ENCODE measurements at regions not wholly inside any gene's neighbourhood (a gene's known extent, or its start where the extent isn't known, plus 50 kb on each side); places are given as distances from the start of the nearest gene placed in this dataset.
A peak's percentile ranks its signal among the peaks of the same experiment; 100 is the strongest.

DNA sequence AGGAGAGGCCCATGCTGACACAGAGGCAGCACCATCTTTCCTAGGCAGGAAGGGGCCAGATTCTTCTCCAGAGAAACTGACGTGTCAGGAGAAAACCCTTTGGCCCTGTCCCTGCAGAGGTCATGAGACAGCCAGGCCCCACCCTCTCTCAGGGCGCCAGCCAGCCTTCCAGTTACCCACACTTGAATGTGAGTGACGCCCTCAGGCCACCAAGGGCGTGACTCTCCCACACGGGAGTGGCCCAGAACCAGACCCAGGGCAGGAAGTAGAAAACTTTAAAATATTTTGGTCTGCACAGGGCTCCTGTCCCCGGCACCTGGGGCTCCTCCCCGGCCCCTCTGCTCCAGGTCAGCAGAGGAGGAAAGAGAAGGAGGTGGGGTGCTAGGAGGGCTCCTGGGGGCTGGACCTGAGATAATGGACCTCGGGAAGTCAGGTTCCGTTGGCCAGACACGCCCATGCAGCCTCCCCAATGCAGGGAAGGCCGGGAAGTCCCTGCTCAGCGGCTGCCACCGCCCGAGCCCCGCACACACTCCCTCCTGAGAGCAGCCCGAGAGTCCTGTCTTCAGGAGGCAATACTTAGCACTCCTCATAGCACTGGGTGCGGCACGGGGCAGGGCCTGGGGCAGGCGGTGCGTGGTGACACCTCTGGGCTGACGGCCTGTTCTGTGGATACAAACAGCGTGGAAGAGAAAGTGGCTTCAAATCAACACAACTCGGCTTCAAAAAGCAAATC, 67.0 kb upstream of the CFAP46 start:
- DNase-seq (peak; percentile 26 to 81 (median 50)), ATAC-seq (peak; percentile 40)
- Histone ChIP-seq H3K4me3 (no peak overlapping the region), H3K4me1 (peaks cover 23% of the 10 kb centered on the region), H3K9me3 (no peaks in the 10 kb centered on the region), H3K36me3 (replicated peaks in 1 of 2; ENCODE audit: insufficient read depth in 1 of 2, low read depth in 2 of 2) (no peaks in the 10 kb centered on the region), H3K27me3 (no peaks in the 10 kb centered on the region), H3K27ac (peak overlapping the region in 2 of 4 donors; percentile 59 to 77)
- WGBS, 2 donors: 24 to 43% methylated on average over 11 to 23 of the region's 23 CpGs
- intact Hi-C loops (cut with DNase I): no loop called here
- TF ChIP-seq POLR2A (IDR thresholded peaks at IDR 0.05): peak in 2 of 3 donors; percentile 37 to 48
- TF ChIP-seq, protein P1, sequence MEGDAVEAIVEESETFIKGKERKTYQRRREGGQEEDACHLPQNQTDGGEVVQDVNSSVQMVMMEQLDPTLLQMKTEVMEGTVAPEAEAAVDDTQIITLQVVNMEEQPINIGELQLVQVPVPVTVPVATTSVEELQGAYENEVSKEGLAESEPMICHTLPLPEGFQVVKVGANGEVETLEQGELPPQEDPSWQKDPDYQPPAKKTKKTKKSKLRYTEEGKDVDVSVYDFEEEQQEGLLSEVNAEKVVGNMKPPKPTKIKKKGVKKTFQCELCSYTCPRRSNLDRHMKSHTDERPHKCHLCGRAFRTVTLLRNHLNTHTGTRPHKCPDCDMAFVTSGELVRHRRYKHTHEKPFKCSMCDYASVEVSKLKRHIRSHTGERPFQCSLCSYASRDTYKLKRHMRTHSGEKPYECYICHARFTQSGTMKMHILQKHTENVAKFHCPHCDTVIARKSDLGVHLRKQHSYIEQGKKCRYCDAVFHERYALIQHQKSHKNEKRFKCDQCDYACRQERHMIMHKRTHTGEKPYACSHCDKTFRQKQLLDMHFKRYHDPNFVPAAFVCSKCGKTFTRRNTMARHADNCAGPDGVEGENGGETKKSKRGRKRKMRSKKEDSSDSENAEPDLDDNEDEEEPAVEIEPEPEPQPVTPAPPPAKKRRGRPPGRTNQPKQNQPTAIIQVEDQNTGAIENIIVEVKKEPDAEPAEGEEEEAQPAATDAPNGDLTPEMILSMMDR (IDR thresholded peaks at IDR 0.05): no peak

DNA sequence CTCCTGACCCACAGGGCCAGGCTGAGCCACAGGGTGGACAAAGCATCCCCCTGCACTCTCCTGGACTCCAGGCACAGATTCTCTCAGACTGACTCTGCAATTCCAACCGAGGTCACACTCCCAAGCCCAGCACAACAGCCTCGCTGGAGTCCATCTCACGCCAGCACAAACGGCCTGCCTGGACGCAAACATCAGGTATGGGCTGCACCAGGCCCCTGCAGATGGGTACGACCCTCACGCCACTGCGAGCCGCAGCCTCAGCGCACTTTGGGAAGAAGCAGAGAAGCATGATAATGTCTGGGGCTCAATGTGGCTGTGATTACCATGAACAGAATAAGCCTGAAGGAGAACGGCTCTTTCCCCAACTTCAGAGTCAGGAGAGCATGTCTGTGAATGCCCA, 66.4 kb upstream of the CFAP46 start:
- DNase-seq: no peak
- TF ChIP-seq POLR2A (IDR thresholded peaks at IDR 0.05): no peak
- TF ChIP-seq, protein P1 (IDR thresholded peaks at IDR 0.05): no peak
- Histone ChIP-seq H3K4me1 (peaks cover 19% of the 10 kb centered on the region), H3K9me3 (no peaks in the 10 kb centered on the region), H3K27ac (peak overlapping the region in 2 of 4 donors; percentile 59 to 77), H3K27me3 (no peaks in the 10 kb centered on the region), H3K4me3 (no peak overlapping the region), H3K36me3 (replicated peaks in 1 of 2; ENCODE audit: insufficient read depth in 1 of 2, low read depth in 2 of 2) (no peaks in the 10 kb centered on the region)
- no peak for ATAC-seq
- intact Hi-C loops (cut with DNase I): no loop called here
- WGBS, 2 donors: 68 to 86% methylated on average over 1 to 11 of the region's 11 CpGs

DNA sequence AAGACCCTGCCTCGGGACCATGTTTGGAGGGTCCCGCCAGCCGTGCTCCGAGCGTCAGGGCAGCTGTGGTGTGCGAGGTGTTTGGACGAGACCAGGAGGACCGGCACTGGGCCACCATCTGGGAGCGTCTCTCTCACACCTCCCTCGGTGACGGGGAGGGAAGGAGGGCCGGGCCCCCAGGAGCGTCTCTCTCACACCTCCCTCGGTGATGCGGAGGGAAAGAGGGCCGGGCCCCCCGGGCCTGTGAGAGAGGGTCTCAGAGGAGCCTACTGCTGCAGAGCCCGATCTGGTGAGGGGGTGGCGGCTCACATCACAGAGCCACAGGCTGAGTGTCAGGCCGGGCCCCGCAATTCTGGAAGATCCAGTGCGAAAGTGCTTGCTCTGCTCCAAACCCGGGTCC, 65.8 kb upstream of the CFAP46 start:
- Histone ChIP-seq H3K36me3 (replicated peaks in 1 of 2; ENCODE audit: insufficient read depth in 1 of 2, low read depth in 2 of 2) (no peaks in the 10 kb centered on the region), H3K27me3 (no peaks in the 10 kb centered on the region), H3K4me3 (no peak overlapping the region), H3K9me3 (no peaks in the 10 kb centered on the region), H3K27ac (no peak overlapping the region), H3K4me1 (peaks cover 14% of the 10 kb centered on the region)
- intact Hi-C loops (cut with DNase I): no loop called here
- no peak for DNase-seq
- TF ChIP-seq, protein P1 (IDR thresholded peaks at IDR 0.05): no peak
- TF ChIP-seq POLR2A (IDR thresholded peaks at IDR 0.05): no peak
- 47 to 61% methylated on average over 8 to 23 of the region's 23 CpGs for WGBS, 2 donors
- no peak for ATAC-seq

DNA sequence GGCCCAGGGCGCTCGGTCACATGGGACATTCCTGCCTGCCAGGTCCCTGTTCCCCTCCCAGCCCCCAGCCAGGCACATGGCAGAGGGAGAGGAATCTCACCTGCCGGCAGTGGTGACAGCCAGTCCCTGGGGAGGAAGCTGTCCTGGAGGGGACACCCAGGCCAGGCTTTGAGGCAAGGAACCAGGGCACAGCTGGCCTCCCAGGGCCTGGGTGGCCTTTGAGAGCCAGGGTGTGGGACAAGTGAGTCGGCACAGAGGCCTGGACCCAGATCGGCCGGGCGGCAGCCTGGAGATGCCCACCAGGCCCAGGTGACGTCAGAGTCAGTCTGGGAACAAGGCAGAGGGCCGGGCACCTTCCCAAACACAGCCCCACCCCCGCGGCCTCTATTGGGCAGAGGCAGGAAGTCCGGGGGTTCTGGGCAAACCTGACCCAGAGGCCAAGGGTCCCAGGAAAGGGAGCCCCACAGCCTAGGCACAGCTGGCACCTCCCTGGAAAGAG, 65.0 kb upstream of the CFAP46 start:
- no peaks in the 10 kb centered on the region for H3K9me3 ChIP-seq
- no peak overlapping the region for H3K4me3 ChIP-seq
- WGBS, 2 donors: 63 to 68% methylated on average over 8 to 12 of the region's 12 CpGs
- ATAC-seq (no peak), DNase-seq (no peak)
- intact Hi-C loops (cut with DNase I): no loop called here
- TF ChIP-seq, protein P1 (IDR thresholded peaks at IDR 0.05): no peak
- TF ChIP-seq POLR2A (IDR thresholded peaks at IDR 0.05): no peak
- H3K4me1 ChIP-seq: peaks cover 9% of the 10 kb centered on the region
- no peaks in the 10 kb centered on the region for H3K36me3 ChIP-seq (replicated peaks in 1 of 2; ENCODE audit: insufficient read depth in 1 of 2, low read depth in 2 of 2)
- no peaks in the 10 kb centered on the region for H3K27me3 ChIP-seq
- H3K27ac ChIP-seq: no peak overlapping the region

DNA sequence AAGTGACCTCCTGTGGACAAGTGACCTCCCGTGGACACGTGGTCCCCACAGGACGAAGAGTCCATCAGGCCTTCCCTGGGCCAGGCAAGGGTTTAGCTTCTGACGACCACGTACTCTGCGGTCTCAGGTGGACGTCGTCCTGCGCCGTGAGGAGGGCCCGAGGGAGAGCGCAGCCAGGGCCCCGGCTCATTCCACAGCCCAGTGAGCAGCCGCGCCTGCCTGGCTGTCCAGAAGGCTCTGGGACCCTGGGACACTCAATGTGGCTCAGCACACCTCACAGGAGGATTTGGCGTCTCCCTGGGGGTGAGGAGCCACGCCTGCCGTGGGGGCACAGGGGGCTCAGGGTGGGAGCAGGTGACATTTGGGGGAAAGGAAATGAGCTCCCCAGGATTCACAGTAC, 64.4 kb upstream of the CFAP46 start:
- DNase-seq (no peak), ATAC-seq (no peak)
- Histone ChIP-seq H3K36me3 (replicated peaks in 1 of 2; ENCODE audit: insufficient read depth in 1 of 2, low read depth in 2 of 2) (no peaks in the 10 kb centered on the region), H3K27me3 (no peaks in the 10 kb centered on the region), H3K4me3 (no peak overlapping the region), H3K4me1 (peaks cover 9% of the 10 kb centered on the region), H3K27ac (no peak overlapping the region), H3K9me3 (no peaks in the 10 kb centered on the region)
- intact Hi-C loops (cut with DNase I): no loop called here
- TF ChIP-seq, protein P1 (IDR thresholded peaks at IDR 0.05): no peak
- TF ChIP-seq POLR2A (IDR thresholded peaks at IDR 0.05): no peak
- 68% methylated on average over 17 of the region's 18 CpGs; no CpG with 5 or more reads in 1 of the 2 donors for WGBS, 2 donors

Measured in body of pancreas (tissue), 4 donors.